ENCODE measurements at regions not wholly inside any gene's neighbourhood (a gene's known extent, or its start where the extent isn't known, plus 50 kb on each side); places are given as distances from the start of the nearest gene placed in this dataset.

DNA sequence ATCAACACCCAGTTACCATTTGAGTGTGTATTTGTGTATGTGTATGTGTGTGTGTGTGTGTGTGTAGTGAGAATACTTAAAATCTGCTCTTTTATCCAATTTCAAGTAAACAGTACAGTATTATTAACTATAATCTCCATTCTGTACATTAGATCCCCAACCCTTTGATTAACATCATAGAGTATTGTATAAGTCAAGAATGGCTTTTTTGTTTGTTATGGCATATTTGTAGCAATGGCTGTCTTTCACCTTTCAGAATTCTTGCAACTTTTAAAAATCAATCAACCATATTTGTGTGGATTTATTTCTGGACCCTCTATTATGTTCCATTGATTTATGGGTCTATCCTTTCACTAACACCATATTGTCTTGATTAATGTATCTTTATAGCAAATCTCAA, 779.3 kb upstream of the MIR17HG start:
- DNase-seq (ENCODE audit: low read depth, low spot score) = no peak
- Mint-ChIP-seq H3K9me3 (no peaks in the 10 kb centered on the region), H3K27ac (ENCODE audit: unreplicated experiment) (no peak overlapping the region), H3K4me1 (no peaks in the 10 kb centered on the region), H3K4me3 (no peak overlapping the region), H3K36me3 (ENCODE audit: low read depth) (no peaks in the 10 kb centered on the region), H3K27me3 (ENCODE audit: low read depth) (no peaks in the 10 kb centered on the region)
- TF ChIP-seq, protein P1, sequence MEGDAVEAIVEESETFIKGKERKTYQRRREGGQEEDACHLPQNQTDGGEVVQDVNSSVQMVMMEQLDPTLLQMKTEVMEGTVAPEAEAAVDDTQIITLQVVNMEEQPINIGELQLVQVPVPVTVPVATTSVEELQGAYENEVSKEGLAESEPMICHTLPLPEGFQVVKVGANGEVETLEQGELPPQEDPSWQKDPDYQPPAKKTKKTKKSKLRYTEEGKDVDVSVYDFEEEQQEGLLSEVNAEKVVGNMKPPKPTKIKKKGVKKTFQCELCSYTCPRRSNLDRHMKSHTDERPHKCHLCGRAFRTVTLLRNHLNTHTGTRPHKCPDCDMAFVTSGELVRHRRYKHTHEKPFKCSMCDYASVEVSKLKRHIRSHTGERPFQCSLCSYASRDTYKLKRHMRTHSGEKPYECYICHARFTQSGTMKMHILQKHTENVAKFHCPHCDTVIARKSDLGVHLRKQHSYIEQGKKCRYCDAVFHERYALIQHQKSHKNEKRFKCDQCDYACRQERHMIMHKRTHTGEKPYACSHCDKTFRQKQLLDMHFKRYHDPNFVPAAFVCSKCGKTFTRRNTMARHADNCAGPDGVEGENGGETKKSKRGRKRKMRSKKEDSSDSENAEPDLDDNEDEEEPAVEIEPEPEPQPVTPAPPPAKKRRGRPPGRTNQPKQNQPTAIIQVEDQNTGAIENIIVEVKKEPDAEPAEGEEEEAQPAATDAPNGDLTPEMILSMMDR (conservative IDR thresholded peaks at IDR 0.05) = no peak

DNA sequence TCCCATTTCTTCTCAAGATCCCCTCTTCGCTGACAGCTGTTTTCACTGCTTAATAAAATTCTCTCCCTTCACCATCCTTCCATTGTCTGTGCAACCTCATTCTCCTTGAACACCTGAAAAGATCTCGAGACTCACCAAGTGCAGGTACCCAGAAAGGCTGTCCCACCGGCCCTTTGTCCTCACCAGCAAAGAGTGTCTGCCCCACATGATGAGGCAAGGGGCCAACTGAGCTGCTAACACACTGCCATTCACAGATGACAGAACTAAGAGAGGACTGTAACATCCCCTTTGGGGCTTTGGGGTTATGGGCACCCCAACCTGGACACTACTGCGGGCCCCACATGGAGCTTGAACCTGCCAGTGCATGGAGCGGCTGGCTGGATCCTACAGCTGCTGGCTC, 771.4 kb upstream of the MIR17HG start:
- TF ChIP-seq, protein P1 (conservative IDR thresholded peaks at IDR 0.05) = no peak
- Mint-ChIP-seq H3K27ac (ENCODE audit: unreplicated experiment) (no peak overlapping the region), H3K27me3 (ENCODE audit: low read depth) (no peaks in the 10 kb centered on the region), H3K9me3 (no peaks in the 10 kb centered on the region), H3K36me3 (ENCODE audit: low read depth) (no peaks in the 10 kb centered on the region), H3K4me3 (no peak overlapping the region), H3K4me1 (no peaks in the 10 kb centered on the region)
- no peak for DNase-seq (ENCODE audit: low read depth, low spot score)

DNA sequence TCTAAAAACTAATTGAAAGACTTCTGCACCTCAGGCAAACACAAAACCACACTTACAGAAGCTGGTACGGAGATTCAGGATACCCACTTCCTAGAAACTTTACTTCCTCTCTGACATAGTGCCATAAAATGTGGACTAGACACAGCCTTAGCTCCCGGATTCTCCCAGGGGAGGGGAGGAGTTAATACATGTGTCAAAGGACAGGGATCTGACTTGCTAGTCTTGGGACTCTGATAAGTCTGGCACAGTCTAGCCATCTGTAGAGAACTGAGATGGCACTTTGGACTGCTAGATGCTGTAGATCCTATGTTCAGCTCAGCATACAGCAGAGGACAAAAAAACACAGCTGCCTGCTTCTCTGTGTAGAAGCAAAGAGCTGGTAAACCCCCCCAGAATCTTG, 769.8 kb upstream of the MIR17HG start:
- no peaks in the 10 kb centered on the region for H3K27me3 Mint-ChIP-seq (ENCODE audit: low read depth)
- H3K36me3 Mint-ChIP-seq (ENCODE audit: low read depth) = no peaks in the 10 kb centered on the region
- DNase-seq (ENCODE audit: low read depth, low spot score) = no peak
- H3K27ac Mint-ChIP-seq (ENCODE audit: unreplicated experiment) = no peak overlapping the region
- H3K4me1 Mint-ChIP-seq = no peaks in the 10 kb centered on the region
- H3K4me3 Mint-ChIP-seq = no peak overlapping the region
- H3K9me3 Mint-ChIP-seq = no peaks in the 10 kb centered on the region
- TF ChIP-seq, protein P1 (conservative IDR thresholded peaks at IDR 0.05) = no peak

DNA sequence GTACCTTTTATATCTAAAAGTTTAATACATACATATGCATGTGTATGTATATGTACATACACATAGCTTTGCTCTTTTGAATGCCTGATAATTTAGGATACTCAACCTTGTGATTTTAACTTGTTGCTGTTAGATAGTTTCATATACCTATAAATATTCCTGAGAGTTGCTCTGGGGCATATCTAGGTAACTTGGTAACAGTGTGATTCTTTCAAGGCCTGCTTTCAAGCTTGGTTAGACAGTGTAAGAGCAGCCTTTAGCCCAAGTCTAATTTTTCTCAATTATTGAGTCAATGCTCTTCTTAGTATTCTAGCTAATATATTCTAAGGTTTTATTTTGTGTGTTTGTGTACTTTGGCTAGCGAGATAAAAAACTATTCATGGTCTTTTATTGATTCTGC, 762.1 kb upstream of the MIR17HG start:
- Mint-ChIP-seq H3K27me3 (ENCODE audit: low read depth) (no peaks in the 10 kb centered on the region), H3K27ac (ENCODE audit: unreplicated experiment) (no peak overlapping the region), H3K4me3 (no peak overlapping the region), H3K36me3 (ENCODE audit: low read depth) (no peaks in the 10 kb centered on the region), H3K9me3 (peaks cover 9% of the 10 kb centered on the region), H3K4me1 (no peaks in the 10 kb centered on the region)
- no peak for DNase-seq (ENCODE audit: low read depth, low spot score)
- TF ChIP-seq, protein P1 (conservative IDR thresholded peaks at IDR 0.05) = no peak

DNA sequence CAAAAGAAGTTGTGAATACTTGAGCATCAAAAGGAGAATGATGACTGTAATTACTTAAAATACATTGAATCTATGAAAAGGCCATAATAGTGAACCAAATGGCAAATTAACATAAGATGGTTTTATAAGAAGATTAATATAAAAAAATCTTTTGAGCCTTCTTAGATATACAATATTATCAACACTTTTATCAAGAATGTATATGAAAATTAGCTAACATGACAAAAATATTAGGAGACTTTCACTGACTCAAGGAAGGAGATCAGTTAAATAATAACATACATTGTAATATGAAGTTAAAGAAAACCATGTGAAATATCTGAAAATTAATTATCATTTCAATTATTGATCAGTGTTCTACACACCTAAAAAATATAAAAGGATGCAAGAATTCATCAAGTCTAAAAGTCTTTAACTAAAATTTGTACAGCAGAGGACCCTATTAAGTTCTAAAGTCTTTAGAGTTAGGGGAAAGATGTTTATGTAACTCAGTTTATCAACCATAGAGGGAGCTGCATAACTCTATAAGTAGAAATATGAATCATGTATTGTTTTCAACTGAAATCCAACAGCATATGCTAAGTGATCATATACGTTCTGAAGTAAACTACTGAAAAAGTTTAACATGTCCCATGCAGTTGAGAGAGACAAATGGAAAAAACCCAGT, 756.1 kb upstream of the MIR17HG start:
- H3K4me3 Mint-ChIP-seq = no peak overlapping the region
- H3K9me3 Mint-ChIP-seq = peaks cover 11% of the 10 kb centered on the region
- H3K36me3 Mint-ChIP-seq (ENCODE audit: low read depth) = no peaks in the 10 kb centered on the region
- DNase-seq (ENCODE audit: low read depth, low spot score) = no peak
- TF ChIP-seq, protein P1 (conservative IDR thresholded peaks at IDR 0.05) = no peak
- no peaks in the 10 kb centered on the region for H3K27me3 Mint-ChIP-seq (ENCODE audit: low read depth)
- H3K27ac Mint-ChIP-seq (ENCODE audit: unreplicated experiment) = no peak overlapping the region
- no peaks in the 10 kb centered on the region for H3K4me1 Mint-ChIP-seq
